A673 (cell line): ENCODE measurements at regions not wholly inside any gene's neighbourhood (a gene's known extent, or its start where the extent isn't known, plus 50 kb on each side); places are given as distances from the start of the nearest gene placed in this dataset.

Experiments used
- BruUV-seq: library from RNA; stranded (reverse); fragments of 400-500 nt; replicated peaks from 2 replicates; lab custom pipeline; 2021; lab: Mats Ljungman, UMichigan
- CTCF ChIA-PET: fragments of 300-600 bp; sonication (Branson Sonifier 250); formaldehyde crosslinking; loops from one replicate; lab custom pipeline; 2022; ENCODE audit warnings: antibody characterized with exemption; lab: Charles Lee
- POLR2A ChIA-PET: fragments of 300-600 bp; sonication (Branson Sonifier 250); formaldehyde crosslinking; loops from one replicate; lab custom pipeline; 2022; ENCODE audit warnings: antibody characterized with exemption; ENCODE audit not compliant: low non-redundant PET; lab: Charles Lee
- DNase-seq: peaks from one replicate; pipeline ENCODE4 v3.0.0-alpha.2; 2015; ENCODE audit warnings: low spot score
- H3K27ac ChIP-seq: fragments of 200-600 bp; sonication (generic); 2 replicates; pipeline ENCODE4 v1.5.1; 2016; ENCODE audit warnings: mixed run types, low read depth, mild to moderate bottlenecking, mixed read lengths, antibody characterized with exemption, low read length; ENCODE audit not compliant: poor library complexity, severe bottlenecking
- H3K27me3 ChIP-seq: fragments of 200-600 bp; sonication (generic); replicated peaks from 2 replicates; pipeline ENCODE4 v1.6.1; 2017; ENCODE audit warnings: mixed run types, low read depth, mild to moderate bottlenecking, mixed read lengths, antibody characterized with exemption, low read length; ENCODE audit not compliant: insufficient read depth, poor library complexity
- H3K36me3 ChIP-seq: fragments of 200-600 bp; sonication (generic); 2 replicates; pipeline ENCODE4 v1.6.1; 2016; ENCODE audit warnings: mixed run types, mild to moderate bottlenecking, mixed read lengths, antibody characterized with exemption, low read length; ENCODE audit not compliant: insufficient read depth, poor library complexity, severe bottlenecking
- H3K4me1 ChIP-seq: fragments of 200-600 bp; sonication (generic); 2 replicates; pipeline ENCODE4 v1.6.1; 2017; ENCODE audit warnings: mixed run types, mild to moderate bottlenecking, mixed read lengths, antibody characterized with exemption, low read length; ENCODE audit not compliant: insufficient read depth, poor library complexity, severe bottlenecking
- H3K4me3 ChIP-seq: fragments of 200-600 bp; sonication (generic); 2 replicates; pipeline ENCODE4 v1.5.1; 2016; ENCODE audit warnings: low read depth, mixed run types, mild to moderate bottlenecking, mixed read lengths, low read length; ENCODE audit not compliant: poor library complexity, severe bottlenecking
- H3K9me3 ChIP-seq: fragments of 200-600 bp; sonication (generic); 2 replicates; pipeline ENCODE4 v1.6.1; 2016; ENCODE audit warnings: mixed run types, low read depth, mild to moderate bottlenecking, mixed read lengths, antibody characterized with exemption, low read length; ENCODE audit not compliant: poor library complexity, severe bottlenecking
- EZH2 ChIP-seq: fragments of 200-600 bp; sonication (generic); IDR thresholded peaks from 2 replicates; pipeline ENCODE4 v1.6.1; 2017; ENCODE audit warnings: borderline replicate concordance, low read depth, mild to moderate bottlenecking, mixed read lengths, antibody characterized with exemption, low read length; ENCODE audit not compliant: poor library complexity, severe bottlenecking
- intact Hi-C: fragments of 100-400 bp; cut with micrococcal nuclease; formaldehyde crosslinking; loops from one replicate; pipeline ENCODE4 v1.10.0; 2022; ENCODE audit not compliant: unreplicated experiment
- TF ChIP-seq, protein P1 (sequence below): fragments of 300-800, 200-600 bp; sonication (generic); conservative IDR thresholded peaks from 2 replicates; pipeline ENCODE4 v1.5.1; 2017; ENCODE audit warnings: low read depth, mild to moderate bottlenecking, antibody characterized with exemption, low read length, moderate library complexity, mixed read lengths

DNA sequence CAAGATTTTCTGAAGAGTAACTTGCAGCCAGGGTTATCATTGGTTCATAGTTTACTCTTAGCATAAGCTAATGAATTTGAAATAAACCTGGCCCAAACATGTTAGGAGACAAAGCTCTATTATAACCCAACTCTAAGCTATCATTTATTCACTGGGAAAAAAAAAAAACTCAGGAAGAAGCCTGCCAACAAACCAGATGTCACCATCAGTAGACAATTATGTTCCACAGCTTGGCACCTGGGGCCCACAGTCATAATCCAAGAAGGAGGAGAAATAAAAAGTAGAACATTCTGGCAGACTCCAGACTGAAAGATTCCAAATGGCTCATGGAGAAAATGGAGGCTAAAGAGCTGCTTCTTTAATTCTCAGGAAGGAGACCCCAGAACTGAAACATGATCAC is 100.0 kb upstream of the CNR1 start:
- DNase-seq = no peak
- TF ChIP-seq, protein P1, sequence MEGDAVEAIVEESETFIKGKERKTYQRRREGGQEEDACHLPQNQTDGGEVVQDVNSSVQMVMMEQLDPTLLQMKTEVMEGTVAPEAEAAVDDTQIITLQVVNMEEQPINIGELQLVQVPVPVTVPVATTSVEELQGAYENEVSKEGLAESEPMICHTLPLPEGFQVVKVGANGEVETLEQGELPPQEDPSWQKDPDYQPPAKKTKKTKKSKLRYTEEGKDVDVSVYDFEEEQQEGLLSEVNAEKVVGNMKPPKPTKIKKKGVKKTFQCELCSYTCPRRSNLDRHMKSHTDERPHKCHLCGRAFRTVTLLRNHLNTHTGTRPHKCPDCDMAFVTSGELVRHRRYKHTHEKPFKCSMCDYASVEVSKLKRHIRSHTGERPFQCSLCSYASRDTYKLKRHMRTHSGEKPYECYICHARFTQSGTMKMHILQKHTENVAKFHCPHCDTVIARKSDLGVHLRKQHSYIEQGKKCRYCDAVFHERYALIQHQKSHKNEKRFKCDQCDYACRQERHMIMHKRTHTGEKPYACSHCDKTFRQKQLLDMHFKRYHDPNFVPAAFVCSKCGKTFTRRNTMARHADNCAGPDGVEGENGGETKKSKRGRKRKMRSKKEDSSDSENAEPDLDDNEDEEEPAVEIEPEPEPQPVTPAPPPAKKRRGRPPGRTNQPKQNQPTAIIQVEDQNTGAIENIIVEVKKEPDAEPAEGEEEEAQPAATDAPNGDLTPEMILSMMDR = no peak
- TF ChIP-seq EZH2 = no peak
- Histone ChIP-seq H3K36me3 (no peaks in the 10 kb centered on the region), H3K4me1 (no peaks in the 10 kb centered on the region), H3K27me3 (peaks cover 3% of the 10 kb centered on the region), H3K9me3 (no peaks in the 10 kb centered on the region), H3K27ac (no peak overlapping the region), H3K4me3 (no peak overlapping the region)
- no TSS peak for BruUV-seq
- intact Hi-C loops = no loop called here
- CTCF ChIA-PET = no interaction called here
- POLR2A ChIA-PET = no interaction called here

GRCh38 chr6:88263591-88263990 is 97.4 kb upstream of the CNR1 start:
- Histone ChIP-seq H3K4me3 (no peak overlapping the region), H3K27ac (no peak overlapping the region), H3K4me1 (no peaks in the 10 kb centered on the region), H3K9me3 (no peaks in the 10 kb centered on the region), H3K36me3 (no peaks in the 10 kb centered on the region), H3K27me3 (peaks cover 3% of the 10 kb centered on the region)
- ChIA-PET POLR2A (no interaction called here), CTCF (no interaction called here)
- intact Hi-C loops = no loop called here
- TF ChIP-seq, protein P1 = no peak
- TF ChIP-seq EZH2 = no peak
- no peak for DNase-seq
- BruUV-seq = no TSS peak

- CTCF ChIA-PET = no interaction called here
- intact Hi-C loops = no loop called here
- DNase-seq = no peak
- no peaks in the 10 kb centered on the region for H3K27me3 ChIP-seq
- H3K27ac ChIP-seq = no peak overlapping the region
- H3K9me3 ChIP-seq = no peaks in the 10 kb centered on the region
- POLR2A ChIA-PET = no interaction called here
- no peaks in the 10 kb centered on the region for H3K36me3 ChIP-seq
- TF ChIP-seq EZH2 = no peak
- TF ChIP-seq, protein P1 = no peak
- H3K4me3 ChIP-seq = no peak overlapping the region
- H3K4me1 ChIP-seq = no peaks in the 10 kb centered on the region
- no TSS peak for BruUV-seq
These were observed 96.2 kb upstream of the CNR1 start for GRCh38 chr6:88262332-88262731.
